ENCODE measurements at regions not wholly inside any gene's neighbourhood (a gene's known extent, or its start where the extent isn't known, plus 50 kb on each side); places are given as distances from the start of the nearest gene placed in this dataset.

- WGBS: under 1% methylated on average over 25 of the region's 25 CpGs
- TF ChIP-seq TAF1 (conservative IDR thresholded peaks at IDR 0.05) (no peak), RAD21 (IDR thresholded peaks at IDR 0.05) (peak in 1 of 2 donors; percentile 3), NR2F2 (IDR thresholded peaks at IDR 0.05) (no peak), ZBTB33 (IDR thresholded peaks at IDR 0.05) (no peak), RXRA (IDR thresholded peaks at IDR 0.05) (peak; percentile 37 to 38), EGR1 (IDR thresholded peaks at IDR 0.05; ENCODE audit: low read depth in 2 of 2) (peak in 1 of 2 donors; percentile 16), FOXA1 (IDR thresholded peaks at IDR 0.05) (no peak), ATF3 (IDR thresholded peaks at IDR 0.05) (peak; percentile 10), YY1 (IDR thresholded peaks at IDR 0.05) (peak; percentile 41), HNF4A (conservative IDR thresholded peaks at IDR 0.05) (peak; percentile 2 to 25), GABPA (IDR thresholded peaks at IDR 0.05 in 1 of 2, conservative IDR thresholded peaks at IDR 0.05 in 1 of 2) (peak; percentile 52 to 53), CTCF (IDR thresholded peaks at IDR 0.05; ENCODE audit: low read depth, low read length, missing input control) (no peak), REST (IDR thresholded peaks at IDR 0.05) (peak; percentile 64), HNF4G (IDR thresholded peaks at IDR 0.05) (no peak), MAX (IDR thresholded peaks at IDR 0.05) (peak; percentile 49), FOXA2 (IDR thresholded peaks at IDR 0.05) (no peak), SP1 (IDR thresholded peaks at IDR 0.05) (peak; percentile 47), JUND (IDR thresholded peaks at IDR 0.05) (no peak)
- Histone ChIP-seq H3K36me3 (ENCODE audit: control insufficient read depth in 4 of 4, insufficient read depth in 3 of 4, low read depth in 1 of 4, low read length in 3 of 4) (peaks cover 0 to 3% (median 0%) of the 10 kb centered on the region in 4 donors), H3K4me1 (ENCODE audit: control insufficient read depth in 4 of 4, insufficient read depth in 4 of 4, low read length in 3 of 4) (peaks cover 0 to 28% (median 9%) of the 10 kb centered on the region in 4 donors), H3K27ac (ENCODE audit: low read depth in 1 of 2, low read length in 2 of 2) (peak overlapping the region; percentile 99), H3K4me3 (ENCODE audit: low read depth in 1 of 3, low read length in 3 of 3) (peak overlapping the region; percentile 57 to 87 (median 80)), H3K27me3 (ENCODE audit: control insufficient read depth in 4 of 4, insufficient read depth in 4 of 4, low read length in 3 of 4) (no peaks in the 10 kb centered on the region), H3K9ac (ENCODE audit: low read depth in 1 of 2, low read length in 2 of 2) (peak overlapping the region; percentile 94 to 99), H3K9me3 (ENCODE audit: control insufficient read depth in 4 of 4, low read length in 3 of 4) (no peaks in the 10 kb centered on the region)
- peak; percentile 73 for DNase-seq (ENCODE audit: low spot score)
These were observed 75.2 kb downstream of the OR2B2 start for GRCh38 chr6:27836783-27837624.
